ENCODE measurements at regions not wholly inside any gene's neighbourhood (a gene's known extent, or its start where the extent isn't known, plus 50 kb on each side); places are given as distances from the start of the nearest gene placed in this dataset.
A peak's percentile ranks its signal among the peaks of the same experiment; 100 is the strongest.
"Not testable (repeated sequence)": the region's sequence is repeated elsewhere in the genome, so short reads cannot be mapped to it uniquely, and the experiment has no call there.

GRCh38 chr1:47604869-47605268 lies 167.0 kb downstream of the FOXD2 start:
- not testable (repeated sequence) for DNase-seq

GRCh38 chr1:47608296-47608875 lies 170.5 kb downstream of the FOXD2 start:
- no peak for DNase-seq

- no peak for DNase-seq
Measured at GRCh38 chr1:47611992-47612391, 174.1 kb downstream of the FOXD2 start.

GRCh38 chr1:47612819-47613218 lies 175.0 kb downstream of the FOXD2 start:
- no peak for DNase-seq

GRCh38 chr1:47616036-47616435 lies 178.2 kb downstream of the FOXD2 start:
- DNase-seq = no peak

- no peak for DNase-seq
Measured at GRCh38 chr1:47616906-47617305, 179.1 kb downstream of the FOXD2 start.

- no peak for DNase-seq
Measured at GRCh38 chr1:47617381-47618221, 179.8 kb downstream of the FOXD2 start.

- DNase-seq = no peak
Measured at GRCh38 chr1:47618222-47618720, 180.4 kb downstream of the FOXD2 start.

GRCh38 chr1:47618830-47619229 lies 181.0 kb downstream of the FOXD2 start:
- DNase-seq = no peak

- no peak for DNase-seq
Measured at GRCh38 chr1:47621483-47621882, 183.6 kb downstream of the FOXD2 start.

GRCh38 chr1:47621977-47622376 lies 184.1 kb downstream of the FOXD2 start:
- DNase-seq = no peak

- no peak for DNase-seq
Measured at GRCh38 chr1:47622776-47623556, 185.1 kb downstream of the FOXD2 start.

GRCh38 chr1:47623557-47623940 lies 185.7 kb downstream of the FOXD2 start:
- no peak for DNase-seq

- peak in 1 of 2 experiments; percentile 48 for DNase-seq
Measured at GRCh38 chr1:47624531-47624930, 186.7 kb downstream of the FOXD2 start.

GRCh38 chr1:47627016-47627415 lies 189.2 kb downstream of the FOXD2 start:
- no peak for DNase-seq

- no peak for DNase-seq
Measured at GRCh38 chr1:47627471-47628370, 189.9 kb downstream of the FOXD2 start.

- DNase-seq = no peak
Measured at GRCh38 chr1:47629201-47629600, 191.4 kb downstream of the FOXD2 start.

GRCh38 chr1:47630346-47630745 lies 192.5 kb downstream of the FOXD2 start:
- DNase-seq = no peak

GRCh38 chr1:47631411-47631995 lies 193.7 kb downstream of the FOXD2 start:
- DNase-seq = no peak

GRCh38 chr1:47635111-47635510 lies 197.3 kb downstream of the FOXD2 start:
- DNase-seq = no peak

GRCh38 chr1:47635597-47635996 lies 197.8 kb downstream of the FOXD2 start:
- no peak for DNase-seq

GRCh38 chr1:47637111-47637685 lies 199.4 kb downstream of the FOXD2 start:
- DNase-seq = no peak
